ENCODE measurements at regions not wholly inside any gene's neighbourhood (a gene's known extent, or its start where the extent isn't known, plus 50 kb on each side); places are given as distances from the start of the nearest gene placed in this dataset.

GRCh38 chr17:73984941-73985340 is 218.5 kb upstream of the RPL38 start:
- DNase-seq (ENCODE audit: low spot score) = no peak

GRCh38 chr17:73985466-73986015 is 217.9 kb upstream of the RPL38 start:
- DNase-seq (ENCODE audit: low spot score) = no peak

- DNase-seq (ENCODE audit: low spot score) = no peak
These were observed 216.8 kb upstream of the RPL38 start for GRCh38 chr17:73986641-73987177.

GRCh38 chr17:73987395-73987794 is 216.1 kb upstream of the RPL38 start:
- DNase-seq (ENCODE audit: low spot score) = no peak

GRCh38 chr17:73987845-73988509 is 215.5 kb upstream of the RPL38 start:
- no peak for DNase-seq (ENCODE audit: low spot score)

- DNase-seq (ENCODE audit: low spot score) = no peak
These were observed 213.8 kb upstream of the RPL38 start for GRCh38 chr17:73989671-73990070.

GRCh38 chr17:73990290-73990689 is 213.2 kb upstream of the RPL38 start:
- DNase-seq (ENCODE audit: low spot score) = no peak

- DNase-seq (ENCODE audit: low spot score) = no peak
These were observed 212.2 kb upstream of the RPL38 start for GRCh38 chr17:73991260-73991659.

GRCh38 chr17:73994946-73995345 is 208.5 kb upstream of the RPL38 start:
- no peak for DNase-seq (ENCODE audit: low spot score)

- DNase-seq (ENCODE audit: low spot score) = no peak
These were observed 206.4 kb upstream of the RPL38 start for GRCh38 chr17:73997059-73997458.

- DNase-seq (ENCODE audit: low spot score) = no peak
These were observed 205.2 kb upstream of the RPL38 start for GRCh38 chr17:73998249-73998648.

GRCh38 chr17:73998653-73999645 is 204.5 kb upstream of the RPL38 start:
- peak; percentile 53 for DNase-seq (ENCODE audit: low spot score)

- DNase-seq (ENCODE audit: low spot score) = no peak
These were observed 202.3 kb upstream of the RPL38 start for GRCh38 chr17:74001145-74001544.

GRCh38 chr17:74002241-74002640 is 201.2 kb upstream of the RPL38 start:
- DNase-seq (ENCODE audit: low spot score) = no peak

GRCh38 chr17:74004056-74004455 is 199.4 kb upstream of the RPL38 start:
- no peak for DNase-seq (ENCODE audit: low spot score)

GRCh38 chr17:74005790-74006189 is 197.7 kb upstream of the RPL38 start:
- no peak for DNase-seq (ENCODE audit: low spot score)

- DNase-seq (ENCODE audit: low spot score) = no peak
These were observed 197.1 kb upstream of the RPL38 start for GRCh38 chr17:74006371-74006770.

- DNase-seq (ENCODE audit: low spot score) = peak; percentile 27
These were observed 195.3 kb upstream of the RPL38 start for GRCh38 chr17:74008196-74008595.

- no peak for DNase-seq (ENCODE audit: low spot score)
These were observed 194.3 kb upstream of the RPL38 start for GRCh38 chr17:74009056-74009625.

GRCh38 chr17:74010903-74011302 is 192.6 kb upstream of the RPL38 start:
- DNase-seq (ENCODE audit: low spot score) = no peak

GRCh38 chr17:74011966-74012365 is 191.5 kb upstream of the RPL38 start:
- DNase-seq (ENCODE audit: low spot score) = no peak

GRCh38 chr17:74012465-74012864 is 191.0 kb upstream of the RPL38 start:
- peak; percentile 46 for DNase-seq (ENCODE audit: low spot score)
